HG02840 (cell line): ENCODE measurements at regions not wholly inside any gene's neighbourhood (a gene's known extent, or its start where the extent isn't known, plus 50 kb on each side); places are given as distances from the start of the nearest gene placed in this dataset.

Experiments used
- ATAC-seq: cut with Tn5 transposase; IDR thresholded peaks from one replicate; pipeline ENCODE4 v1.9.1; 2021; ENCODE audit warnings: mild to moderate bottlenecking, moderate library complexity, moderate number of reproducible peaks; ENCODE audit not compliant: unreplicated experiment, low FRiP score

DNA sequence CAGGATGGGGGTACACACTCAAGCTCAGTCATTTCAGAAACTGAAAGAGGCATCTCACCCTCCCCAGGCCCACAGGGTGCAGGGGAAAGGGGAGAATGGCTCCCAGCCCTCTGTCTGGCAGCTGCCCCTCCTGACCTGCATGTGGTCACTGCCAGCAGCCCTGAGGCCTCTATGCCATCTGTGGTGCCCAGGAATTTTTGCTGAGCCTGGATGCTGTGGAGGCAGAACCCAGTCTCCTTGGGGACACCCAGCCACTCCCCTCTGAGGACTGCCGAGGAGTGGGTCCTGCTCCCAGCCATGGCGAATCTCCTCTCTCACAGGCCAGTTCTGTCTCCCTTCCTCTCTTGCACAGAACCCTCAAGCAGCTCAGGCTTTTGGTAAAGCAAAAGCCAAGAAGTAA, 104.0 kb upstream of the ALDH1B1 start:
- no peak for ATAC-seq

DNA sequence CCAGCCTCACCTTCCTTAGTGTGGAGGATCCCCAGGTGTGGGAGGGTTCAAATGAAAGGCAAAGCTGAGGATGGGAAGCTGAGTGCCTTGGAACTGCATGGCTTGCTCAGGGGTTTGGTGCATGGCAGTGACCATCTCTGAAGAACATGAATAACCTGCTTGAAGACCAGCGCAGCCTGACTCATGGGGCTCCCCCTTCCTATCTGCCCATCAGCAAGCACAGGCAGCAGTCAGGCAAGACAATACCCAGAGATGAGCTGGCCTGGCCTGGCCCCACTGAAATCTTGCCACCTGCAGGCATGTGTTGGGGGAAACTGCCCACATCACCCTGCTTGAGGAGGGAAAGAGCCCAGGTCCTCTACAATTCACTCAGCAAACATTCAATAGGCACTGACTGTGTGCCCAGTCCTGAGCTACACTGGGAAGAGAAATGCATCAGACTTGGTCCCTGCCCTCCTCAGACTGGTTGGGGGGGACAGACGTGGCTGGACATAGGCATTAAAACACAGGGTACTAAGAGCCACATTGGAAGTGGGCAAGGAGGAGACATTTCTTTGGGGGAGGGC, 105.0 kb upstream of the ALDH1B1 start:
- ATAC-seq, result no peak

DNA sequence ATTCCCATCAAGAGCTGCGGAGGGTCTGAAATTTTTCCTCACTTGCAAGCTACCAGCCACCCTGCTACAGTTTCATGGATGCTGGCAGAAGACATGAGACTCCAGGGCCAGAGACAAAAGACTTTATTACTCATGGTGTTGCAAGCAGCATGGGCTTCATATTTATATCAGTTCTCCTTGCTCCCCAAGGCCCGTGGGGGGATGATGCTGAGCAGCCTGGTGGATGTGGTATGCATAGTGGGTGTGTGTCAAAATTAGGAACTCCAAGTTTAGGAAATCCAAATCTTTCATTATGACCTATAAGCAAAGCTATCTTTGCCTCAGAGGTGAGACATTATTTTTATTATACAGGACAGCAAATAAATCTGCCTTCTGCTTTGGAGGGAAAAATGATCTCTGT, 105.7 kb upstream of the ALDH1B1 start:
- no peak for ATAC-seq

DNA sequence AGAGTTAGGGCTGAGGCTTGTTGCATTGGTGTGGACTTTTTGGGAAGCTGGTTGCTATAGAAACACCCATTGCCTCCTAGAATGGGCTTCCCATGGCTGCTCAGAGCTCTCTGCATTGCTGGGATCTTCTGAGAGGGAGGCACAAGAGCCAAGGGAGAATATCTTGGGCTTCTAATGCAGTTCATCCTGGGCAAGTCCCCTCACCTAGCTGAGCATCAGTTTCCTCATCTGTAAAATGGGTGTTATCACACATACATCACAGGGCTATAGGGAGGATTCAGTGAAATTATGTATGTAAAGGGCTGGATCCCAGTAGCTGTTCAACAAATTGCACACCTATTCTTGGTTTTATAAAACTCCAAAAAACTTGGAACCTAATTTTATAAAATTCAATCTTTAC, 106.1 kb upstream of the ALDH1B1 start:
- no peak for ATAC-seq

DNA sequence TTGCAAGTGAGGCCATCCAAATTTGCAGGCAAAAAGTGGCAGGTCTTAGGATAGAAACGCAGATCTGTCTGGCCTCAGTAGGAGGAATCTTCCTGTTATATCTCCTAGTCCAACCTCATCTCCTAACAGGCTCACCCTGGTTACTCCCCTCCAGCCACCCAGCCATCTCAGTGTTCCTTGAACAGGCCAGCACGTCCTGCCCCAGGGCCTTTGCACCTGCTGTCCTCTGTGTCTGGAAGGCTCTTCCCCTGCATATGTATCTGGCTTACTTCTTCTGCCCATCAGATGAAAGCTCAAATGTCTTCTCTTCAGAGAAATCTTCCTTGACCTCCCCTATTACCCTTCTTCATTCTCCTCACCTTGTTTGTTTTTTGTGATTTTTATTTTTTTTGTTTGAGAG, 107.3 kb upstream of the ALDH1B1 start:
- ATAC-seq, result no peak

DNA sequence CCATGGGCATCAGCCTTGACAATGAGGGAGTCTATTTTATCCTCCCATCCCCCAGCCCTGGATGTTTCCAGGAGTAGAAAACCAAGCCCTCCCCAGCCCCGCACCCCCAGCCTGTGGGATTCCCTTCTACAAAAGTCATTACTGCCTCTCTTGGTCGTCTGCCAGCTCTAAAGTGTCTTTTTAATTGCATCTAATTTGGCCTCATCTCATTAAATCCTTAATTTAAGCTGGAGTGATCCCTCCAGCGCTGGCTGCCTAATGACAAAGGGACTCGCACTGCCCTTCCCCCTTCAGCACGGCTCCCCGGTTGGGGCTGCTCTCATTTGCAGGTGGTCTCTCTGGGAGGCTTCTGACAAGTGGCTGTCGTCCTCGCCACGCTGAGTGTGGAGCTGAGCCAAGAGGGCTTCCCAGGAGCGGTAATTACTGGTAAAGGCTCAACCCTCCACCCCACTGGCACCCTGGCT, 107.9 kb upstream of the ALDH1B1 start:
- no peak for ATAC-seq

DNA sequence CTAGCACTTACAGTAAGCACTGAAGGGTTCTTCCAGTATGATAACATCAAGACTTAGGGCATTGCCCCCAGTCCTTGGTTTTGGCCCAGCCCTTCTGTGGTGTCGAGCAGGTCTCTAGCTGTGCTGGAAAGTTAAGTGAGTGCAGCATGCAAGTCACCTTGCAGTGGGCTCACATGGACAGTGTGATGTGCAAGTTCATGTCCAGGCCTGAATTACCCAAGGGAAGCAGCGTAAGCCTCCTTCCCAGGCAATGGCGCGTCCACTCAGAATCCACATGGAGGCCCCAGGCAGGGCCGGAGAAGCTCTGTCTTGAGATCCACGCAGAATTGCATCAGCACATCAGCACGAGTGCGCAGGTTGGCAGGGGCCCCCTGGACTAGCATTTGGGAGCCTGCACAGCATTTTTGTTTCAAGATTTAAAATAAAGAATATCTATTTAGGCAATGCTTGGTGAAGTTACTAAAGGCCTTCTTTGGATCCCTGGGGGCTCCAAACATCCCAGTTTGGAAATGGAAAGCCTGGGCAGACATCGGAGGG, 108.4 kb upstream of the ALDH1B1 start:
- no peak for ATAC-seq

DNA sequence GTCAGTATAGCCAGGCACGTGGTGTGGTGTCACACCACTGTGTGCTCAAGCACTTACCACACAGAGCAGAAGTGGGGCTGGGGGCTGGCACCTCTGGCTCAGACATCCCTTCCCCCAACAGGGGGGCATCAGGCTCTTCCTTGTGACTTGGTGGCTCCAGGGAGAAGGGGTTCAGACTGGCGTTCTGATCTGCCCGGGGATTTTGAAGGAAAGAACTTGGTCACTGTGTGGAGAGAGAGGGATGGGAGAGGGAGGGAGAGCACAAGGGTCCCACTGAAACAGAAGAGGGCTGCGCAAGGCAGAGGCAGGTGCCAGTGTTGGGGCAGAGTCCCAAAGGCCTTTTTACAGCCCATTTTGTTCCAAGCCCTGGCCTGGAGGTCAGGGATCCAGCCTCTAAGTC, 109.7 kb upstream of the ALDH1B1 start:
- ATAC-seq, result no peak

DNA sequence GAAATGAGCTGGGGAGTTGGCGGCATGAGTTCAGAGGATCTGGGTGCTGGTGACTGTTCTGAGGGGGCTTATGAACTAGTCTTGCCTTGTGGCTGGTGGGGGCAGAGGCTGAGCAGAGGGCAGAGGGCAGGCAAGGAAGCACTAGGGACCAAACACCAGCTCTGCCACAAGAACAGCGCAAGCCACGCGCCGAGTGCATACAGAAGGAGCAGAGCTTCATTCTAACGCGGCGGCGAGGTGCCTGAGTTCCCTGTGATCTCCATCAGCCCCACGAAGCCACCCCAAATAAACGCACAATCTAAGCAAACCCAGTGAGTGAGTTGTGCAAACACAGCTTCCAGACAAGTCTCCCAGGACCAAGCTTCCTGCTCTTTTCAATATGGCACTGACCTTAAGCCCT, 110.6 kb upstream of the ALDH1B1 start:
- no peak for ATAC-seq

DNA sequence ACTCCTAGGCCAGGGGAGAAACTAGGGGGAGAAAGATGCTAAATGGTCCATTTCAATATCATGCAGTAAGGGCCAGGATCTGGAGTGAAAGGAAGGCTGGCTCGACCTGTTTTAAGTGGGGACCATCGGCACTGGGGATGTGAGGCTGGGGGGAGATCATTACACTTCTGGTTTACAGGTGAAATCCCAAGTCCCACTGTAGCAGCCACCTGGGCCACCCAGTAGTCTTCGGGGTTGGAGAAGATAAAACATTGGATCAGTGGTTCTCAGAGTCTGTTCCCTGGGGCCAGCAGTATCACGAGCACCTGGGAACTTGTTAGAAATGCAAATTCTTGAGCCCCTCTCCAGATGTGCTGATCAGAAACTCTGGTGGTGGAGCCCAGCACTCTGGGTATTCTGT, 111.3 kb upstream of the ALDH1B1 start:
- no peak for ATAC-seq

DNA sequence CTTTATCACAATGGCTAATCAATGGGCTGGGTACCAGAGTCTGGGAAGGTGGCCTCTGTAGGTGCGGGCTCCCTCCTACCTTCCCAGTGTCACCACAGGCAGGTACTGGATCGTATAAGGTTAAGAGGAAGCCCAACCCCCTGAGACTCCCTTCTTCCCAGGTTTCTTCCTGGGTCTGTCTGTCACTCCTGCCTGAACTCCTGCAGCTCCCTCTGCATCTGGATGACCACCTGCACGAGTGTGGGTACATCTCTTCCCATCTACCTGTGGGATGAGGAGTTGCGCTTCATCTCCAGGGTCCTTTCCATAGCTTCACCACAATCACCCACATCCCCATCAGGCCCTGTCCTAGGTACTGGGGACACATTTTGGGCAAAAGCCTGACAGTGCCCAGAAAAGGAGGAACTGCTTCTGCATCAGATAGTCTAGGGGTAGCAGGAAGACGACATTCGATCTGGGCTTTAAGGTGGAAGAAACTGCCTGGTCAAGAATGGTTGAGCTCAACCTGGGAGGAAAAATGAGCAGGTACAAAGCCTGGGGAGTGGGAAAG, 112.2 kb upstream of the ALDH1B1 start:
- no peak for ATAC-seq

DNA sequence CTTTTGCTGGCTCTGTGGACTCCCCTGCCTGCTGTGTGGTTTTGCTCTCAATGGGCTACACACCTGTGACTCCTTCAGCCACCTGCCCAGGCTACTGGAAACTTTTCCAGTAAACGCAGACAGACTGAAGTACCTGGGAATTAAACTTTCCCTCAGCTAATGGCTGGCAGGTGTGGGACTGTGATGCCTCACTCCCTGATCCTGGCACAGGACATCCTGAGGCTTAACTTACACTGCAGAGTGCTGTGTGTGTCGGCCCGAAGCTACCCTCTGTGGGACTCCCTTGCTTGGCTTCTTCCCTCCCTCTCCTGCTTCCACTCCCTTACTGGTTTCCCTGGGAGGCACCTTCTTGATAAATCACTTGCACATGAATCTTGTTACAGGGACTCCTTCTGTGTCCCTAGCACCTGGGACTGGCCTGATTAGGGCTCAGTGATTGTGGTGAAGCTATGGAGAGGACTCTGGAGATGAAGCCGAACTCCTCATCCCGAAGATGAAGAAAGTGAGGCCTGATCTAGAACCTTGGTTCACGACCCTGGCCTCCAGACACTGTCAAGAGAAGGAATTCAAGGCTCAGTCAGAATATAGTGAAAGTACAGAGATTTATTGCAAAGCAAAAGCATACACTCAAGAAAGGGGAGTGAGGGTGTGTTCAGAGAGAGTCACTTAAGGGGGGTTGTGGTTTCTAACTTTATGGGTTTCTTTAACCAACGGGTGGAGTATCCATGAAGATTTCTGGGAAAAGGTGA, 113.4 kb upstream of the ALDH1B1 start:
- ATAC-seq, result no peak

DNA sequence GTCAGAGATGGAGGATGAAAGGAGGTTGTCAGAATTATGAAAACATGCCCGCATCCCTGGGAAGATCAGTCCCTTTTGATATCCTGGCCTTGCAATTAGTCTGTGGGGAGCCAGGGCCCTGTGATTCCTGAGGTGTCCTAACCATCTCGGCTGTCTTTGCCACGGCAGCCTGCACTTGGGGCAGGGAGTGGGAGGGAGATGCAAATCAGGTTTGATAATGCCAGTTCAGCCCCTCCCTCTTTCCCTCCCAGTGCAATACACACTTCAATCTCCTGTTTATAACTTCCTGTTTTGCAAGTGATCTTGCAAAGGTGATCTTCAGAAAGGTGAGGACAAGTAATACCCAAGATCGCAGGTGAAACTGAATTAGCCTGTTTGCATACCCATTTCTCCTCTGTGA, 114.0 kb upstream of the ALDH1B1 start:
- no peak for ATAC-seq

DNA sequence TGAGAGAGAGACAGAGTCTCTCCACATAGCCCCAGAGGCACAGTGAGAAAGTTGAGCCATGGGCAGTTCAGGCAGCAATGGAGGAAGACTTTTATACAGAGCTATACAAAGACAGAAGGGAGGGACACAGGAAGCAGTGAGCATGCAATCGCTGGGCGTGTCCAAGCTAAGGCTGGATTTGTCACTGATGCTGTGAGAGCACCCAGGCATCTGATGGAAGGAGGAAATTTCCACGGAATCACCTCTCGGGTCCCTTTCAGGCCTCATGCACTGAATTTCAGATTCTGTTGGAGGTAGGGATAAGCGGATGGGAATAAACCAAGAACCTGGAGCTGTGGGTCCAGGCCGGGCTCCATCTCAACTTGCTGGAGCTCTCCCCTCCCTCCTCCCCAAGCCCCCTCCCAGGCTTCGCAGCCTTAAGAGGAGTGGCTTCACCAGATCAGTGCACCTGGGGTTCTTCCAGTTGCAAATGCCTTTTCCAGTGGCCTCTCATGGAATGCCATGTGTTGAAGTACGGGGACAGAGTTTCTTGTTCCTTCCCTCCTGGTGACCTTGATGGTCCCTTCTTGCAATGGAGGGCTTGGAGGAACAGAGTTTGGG, 114.8 kb upstream of the ALDH1B1 start:
- no peak for ATAC-seq

DNA sequence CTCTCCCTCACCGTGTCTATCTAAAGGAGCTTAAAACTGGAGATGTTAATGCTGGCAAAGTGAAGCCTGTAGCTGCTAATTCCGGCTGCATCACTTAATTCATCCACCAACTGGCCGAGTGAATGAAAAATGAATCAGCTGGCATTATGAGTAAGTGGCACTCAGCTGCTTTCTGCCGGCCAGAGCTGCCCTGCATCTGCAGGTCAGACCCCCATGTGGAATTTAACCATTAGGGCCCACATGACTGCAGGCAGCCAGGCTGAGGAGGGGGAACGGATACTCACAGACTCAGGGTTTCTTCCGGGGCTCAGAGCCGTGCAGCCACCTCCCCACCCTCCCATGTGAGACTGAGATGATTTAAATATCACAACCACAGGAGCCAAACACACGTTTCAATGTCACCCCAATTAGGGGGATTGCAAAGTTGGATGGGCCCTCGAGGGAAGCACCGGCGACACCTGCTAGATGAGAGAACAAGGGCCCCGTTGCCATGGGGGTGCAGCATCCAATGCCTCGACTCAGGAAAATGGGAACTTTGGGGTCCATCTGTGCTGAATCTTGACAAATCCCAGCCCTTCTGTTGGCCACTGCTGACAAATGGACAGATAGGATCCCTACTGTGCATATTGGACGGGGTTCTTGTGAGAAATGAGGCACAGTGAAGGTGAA, 115.6 kb upstream of the ALDH1B1 start:
- no peak for ATAC-seq

DNA sequence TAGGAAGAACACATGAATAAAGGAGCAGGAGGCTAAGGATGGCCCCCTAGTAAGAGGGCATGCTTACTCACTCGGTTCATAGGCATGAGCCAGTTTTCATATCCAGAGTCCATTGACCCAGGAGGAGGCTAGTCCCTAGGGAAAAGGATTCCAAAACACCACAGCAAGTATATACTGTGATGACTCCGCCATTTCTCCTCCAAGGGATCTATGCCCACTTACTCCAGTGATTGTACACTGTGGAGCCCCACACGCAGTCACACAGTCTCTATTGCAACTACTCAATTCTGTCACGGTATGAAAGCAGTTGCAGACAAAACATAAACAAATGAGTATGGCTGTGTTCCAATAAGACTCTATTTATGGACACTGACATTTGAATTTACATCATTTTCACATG, 117.7 kb upstream of the ALDH1B1 start:
- ATAC-seq, result no peak

DNA sequence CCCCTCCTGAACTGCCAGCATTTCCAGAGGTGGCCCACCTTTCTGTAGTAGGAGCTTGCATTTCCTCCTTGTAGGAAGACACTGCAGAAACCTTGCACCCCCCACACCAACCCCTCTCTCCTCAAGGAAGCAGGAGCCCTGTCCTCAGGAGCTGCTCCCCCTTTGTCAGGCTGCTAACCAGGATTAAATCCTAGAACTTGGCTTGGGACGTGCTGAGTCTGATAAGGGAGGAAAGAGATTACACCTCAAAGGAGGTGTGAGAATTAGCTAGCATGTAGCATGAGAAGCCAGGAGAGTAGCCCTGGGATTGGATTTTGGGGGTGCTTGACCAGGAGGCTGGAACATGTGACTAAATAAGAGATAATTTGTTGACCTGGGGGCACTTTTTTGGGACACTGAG, 119.8 kb upstream of the ALDH1B1 start:
- ATAC-seq, result no peak

DNA sequence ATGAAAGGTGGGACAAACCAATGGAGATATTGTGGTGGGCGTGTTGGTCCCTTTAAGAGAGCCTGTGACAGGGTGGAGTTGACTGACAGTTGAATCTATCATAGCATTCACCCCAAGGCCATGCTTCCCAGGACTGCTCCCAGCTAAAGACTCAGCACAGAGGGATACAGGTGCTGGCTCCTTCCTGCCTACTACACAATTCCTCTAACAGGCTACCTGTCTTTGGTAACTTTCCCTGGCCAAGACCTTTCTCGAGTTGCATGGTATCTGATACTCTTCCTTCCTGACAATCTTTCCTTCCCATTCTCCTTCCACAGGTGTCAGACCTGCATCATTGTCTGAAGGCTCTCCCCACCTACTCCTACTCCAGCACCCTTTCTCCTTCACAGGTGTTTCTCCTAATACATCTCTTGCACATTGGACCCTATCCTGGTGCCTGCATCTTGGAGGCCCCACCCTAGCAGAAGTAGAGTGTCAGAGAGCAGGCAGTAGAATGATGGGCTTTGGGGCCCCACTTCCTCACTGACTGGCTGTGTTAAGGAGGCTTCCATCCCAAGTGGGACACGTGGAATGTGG, 120.7 kb upstream of the ALDH1B1 start:
- no peak for ATAC-seq

DNA sequence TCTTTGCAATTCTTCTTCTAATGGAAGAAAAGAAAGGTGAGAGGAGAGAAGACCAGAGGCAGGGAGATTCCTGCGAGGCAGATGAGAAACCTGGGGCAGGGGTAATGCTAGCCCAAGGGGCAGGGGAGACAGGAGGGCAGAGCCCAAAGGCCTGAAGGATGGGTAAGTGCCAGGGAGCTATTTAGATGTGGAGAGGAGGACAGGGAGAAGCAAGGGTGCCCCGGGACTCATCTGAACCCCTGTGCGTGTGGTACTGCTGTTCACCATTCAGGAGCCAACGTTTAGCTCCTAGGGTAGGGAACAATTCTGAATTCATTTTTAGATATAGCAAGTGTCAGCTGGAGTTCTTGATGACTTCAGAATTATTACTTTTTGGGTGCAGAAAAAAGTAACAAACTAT, 122.7 kb upstream of the ALDH1B1 start:
- ATAC-seq, result no peak

DNA sequence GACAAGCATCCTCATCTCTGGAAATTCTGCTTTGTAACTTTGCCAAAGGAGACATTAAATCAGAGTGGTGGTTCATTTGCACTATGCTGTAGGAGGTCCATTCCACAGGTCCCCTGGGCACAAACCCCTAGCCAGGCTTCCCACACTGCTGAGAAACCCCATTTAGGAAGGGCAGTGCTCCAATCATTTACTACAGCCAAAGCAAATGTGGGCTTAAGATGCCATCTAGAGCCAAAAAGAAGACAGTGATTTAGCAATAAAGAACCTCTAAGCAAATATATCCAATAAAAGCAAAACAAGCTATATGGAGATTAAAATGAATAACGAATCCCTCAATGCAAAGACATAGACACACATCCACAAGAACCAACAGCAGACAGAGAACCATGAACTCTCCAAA, 129.0 kb upstream of the ALDH1B1 start:
- ATAC-seq, result no peak
